ENCODE measurements at regions not wholly inside any gene's neighbourhood (a gene's known extent, or its start where the extent isn't known, plus 50 kb on each side); places are given as distances from the start of the nearest gene placed in this dataset.

- ChIA-PET POLR2A (no interaction called here), CTCF (no interaction called here)
- H3K4me1 ChIP-seq (ENCODE audit: control insufficient read depth in 1 of 2, extremely low read depth in 1 of 2, insufficient read depth in 2 of 2, low read length in 2 of 2) = no peaks in the 10 kb centered on the region
- peaks cover 13 to 42% (median 15%) of the 10 kb centered on the region in 3 donors for H3K4me1 Mint-ChIP-seq
- H3K27ac ChIP-seq (ENCODE audit: low read length) = no peak overlapping the region
- H3K4me3 Mint-ChIP-seq = no peak overlapping the region
- no peaks in the 10 kb centered on the region for H3K9me3 Mint-ChIP-seq
- H3K4me3 ChIP-seq (ENCODE audit: control insufficient read depth in 1 of 2, extremely low read depth in 1 of 2, low read length in 1 of 2) = no peak overlapping the region
- no peaks in the 10 kb centered on the region for H3K9me3 ChIP-seq
- H3K27me3 ChIP-seq (replicated peaks in 1 of 2; ENCODE audit: control insufficient read depth in 2 of 2, extremely low read depth in 1 of 2, insufficient read depth in 2 of 2, low read length in 1 of 2) = no peaks in the 10 kb centered on the region
- no peaks in the 10 kb centered on the region for H3K27me3 Mint-ChIP-seq
- ATAC-seq (replicated peaks in 1 of 4) = no peak
- H3K27ac Mint-ChIP-seq = no peak overlapping the region
- DNase-seq = no peak
- H3K36me3 ChIP-seq (ENCODE audit: control insufficient read depth in 2 of 2, extremely low read depth in 1 of 2, insufficient read depth in 1 of 2, low read length in 1 of 2) = peaks cover 0 to 4% of the 10 kb centered on the region in 2 donors
- H3K36me3 Mint-ChIP-seq = peaks cover 20% of the 10 kb centered on the region
These were observed 145.5 kb downstream of the MPP7 start for GRCh38 chr10:28157379-28157778.

GRCh38 chr10:28155726-28156125 lies 147.1 kb downstream of the MPP7 start:
- H3K27ac ChIP-seq (ENCODE audit: low read length) = no peak overlapping the region
- Mint-ChIP-seq H3K36me3 (peaks cover 19% of the 10 kb centered on the region), H3K27me3 (no peaks in the 10 kb centered on the region), H3K4me3 (no peak overlapping the region), H3K9me3 (no peaks in the 10 kb centered on the region), H3K27ac (no peak overlapping the region), H3K4me1 (peaks cover 15 to 39% (median 22%) of the 10 kb centered on the region in 3 donors)
- no peaks in the 10 kb centered on the region for H3K9me3 ChIP-seq
- CTCF ChIA-PET = no interaction called here
- no peak for DNase-seq
- WGBS (ENCODE audit: insufficient coverage) = no CpG with 5 or more reads among the region's 1 CpG
- no peaks in the 10 kb centered on the region for H3K4me1 ChIP-seq (ENCODE audit: control insufficient read depth in 1 of 2, extremely low read depth in 1 of 2, insufficient read depth in 2 of 2, low read length in 2 of 2)
- no peaks in the 10 kb centered on the region for H3K27me3 ChIP-seq (replicated peaks in 1 of 2; ENCODE audit: control insufficient read depth in 2 of 2, extremely low read depth in 1 of 2, insufficient read depth in 2 of 2, low read length in 1 of 2)
- H3K36me3 ChIP-seq (ENCODE audit: control insufficient read depth in 2 of 2, extremely low read depth in 1 of 2, insufficient read depth in 1 of 2, low read length in 1 of 2) = peaks cover 0 to 4% of the 10 kb centered on the region in 2 donors
- POLR2A ChIA-PET = interaction anchor here in 1 of 2 donors (0.5 kb wide), 1 partner anchor 79 kb away, joined by 9 read pairs; no protein-coding TSS in a partner anchor
- ATAC-seq (replicated peaks in 1 of 4) = no peak
- H3K4me3 ChIP-seq (ENCODE audit: control insufficient read depth in 1 of 2, extremely low read depth in 1 of 2, low read length in 1 of 2) = no peak overlapping the region

- POLR2A ChIA-PET = no interaction called here
- no peaks in the 10 kb centered on the region for H3K9me3 Mint-ChIP-seq
- ATAC-seq (replicated peaks in 1 of 4) = no peak
- no peak overlapping the region for H3K4me3 Mint-ChIP-seq
- Histone ChIP-seq H3K27me3 (replicated peaks in 1 of 2; ENCODE audit: control insufficient read depth in 2 of 2, extremely low read depth in 1 of 2, insufficient read depth in 2 of 2, low read length in 1 of 2) (no peaks in the 10 kb centered on the region), H3K4me3 (ENCODE audit: control insufficient read depth in 1 of 2, extremely low read depth in 1 of 2, low read length in 1 of 2) (no peak overlapping the region), H3K4me1 (ENCODE audit: control insufficient read depth in 1 of 2, extremely low read depth in 1 of 2, insufficient read depth in 2 of 2, low read length in 2 of 2) (no peaks in the 10 kb centered on the region), H3K36me3 (ENCODE audit: control insufficient read depth in 2 of 2, extremely low read depth in 1 of 2, insufficient read depth in 1 of 2, low read length in 1 of 2) (peaks cover 4 to 21% of the 10 kb centered on the region in 2 donors), H3K27ac (ENCODE audit: low read length) (no peak overlapping the region), H3K9me3 (no peaks in the 10 kb centered on the region)
- H3K36me3 Mint-ChIP-seq = peaks cover 22% of the 10 kb centered on the region
- no peaks in the 10 kb centered on the region for H3K27me3 Mint-ChIP-seq
- H3K4me1 Mint-ChIP-seq = peaks cover 4 to 22% (median 21%) of the 10 kb centered on the region in 3 donors
- WGBS (ENCODE audit: insufficient coverage) = no CpG with 5 or more reads among the region's 3 CpGs
- DNase-seq = no peak
- CTCF ChIA-PET = no interaction called here
- no peak overlapping the region for H3K27ac Mint-ChIP-seq
These were observed 151.2 kb downstream of the MPP7 start for GRCh38 chr10:28151636-28152035.

GRCh38 chr10:28149746-28150145 lies 150.9 kb upstream of the ODAD2 start:
- Mint-ChIP-seq H3K9me3 (no peaks in the 10 kb centered on the region), H3K4me3 (no peak overlapping the region), H3K27me3 (no peaks in the 10 kb centered on the region), H3K4me1 (peaks cover 1 to 14% (median 11%) of the 10 kb centered on the region in 3 donors), H3K27ac (no peak overlapping the region), H3K36me3 (peaks cover 28% of the 10 kb centered on the region)
- H3K9me3 ChIP-seq = no peaks in the 10 kb centered on the region
- H3K4me3 ChIP-seq (ENCODE audit: control insufficient read depth in 1 of 2, extremely low read depth in 1 of 2, low read length in 1 of 2) = no peak overlapping the region
- 100% methylated on average over 1 of the region's 7 CpGs for WGBS (ENCODE audit: insufficient coverage)
- DNase-seq (no peak), ATAC-seq (replicated peaks in 1 of 4) (no peak)
- ChIA-PET POLR2A (no interaction called here), CTCF (interaction anchor here (0.6 to 1.0 kb wide), 4 partner anchors 10 to 471 kb away, joined by 4 to 16 read pairs (median 5); no protein-coding TSS in a partner anchor)
- H3K27me3 ChIP-seq (replicated peaks in 1 of 2; ENCODE audit: control insufficient read depth in 2 of 2, extremely low read depth in 1 of 2, insufficient read depth in 2 of 2, low read length in 1 of 2) = no peaks in the 10 kb centered on the region
- H3K4me1 ChIP-seq (ENCODE audit: control insufficient read depth in 1 of 2, extremely low read depth in 1 of 2, insufficient read depth in 2 of 2, low read length in 2 of 2) = no peaks in the 10 kb centered on the region
- H3K36me3 ChIP-seq (ENCODE audit: control insufficient read depth in 2 of 2, extremely low read depth in 1 of 2, insufficient read depth in 1 of 2, low read length in 1 of 2) = peaks cover 4 to 21% of the 10 kb centered on the region in 2 donors
- H3K27ac ChIP-seq (ENCODE audit: low read length) = no peak overlapping the region

DNA sequence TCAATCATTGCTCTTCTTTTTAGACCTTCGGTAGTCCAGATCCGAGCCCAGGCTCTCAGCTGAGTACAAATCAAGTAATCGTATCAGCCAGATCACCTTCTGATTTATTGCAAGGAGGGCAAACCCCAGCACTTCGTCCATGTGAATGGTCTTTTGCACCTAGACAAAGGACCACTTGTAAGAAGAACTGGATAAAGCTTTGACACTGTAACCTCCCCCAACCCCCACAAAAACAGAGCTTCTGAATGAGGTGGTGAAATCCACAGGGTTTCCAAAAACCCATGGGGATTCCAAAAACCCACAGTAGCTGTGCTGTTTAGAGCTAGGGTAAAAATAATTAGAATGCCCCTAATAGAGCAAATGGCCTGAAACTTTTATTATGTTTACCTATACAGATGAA lies 148.8 kb upstream of the ODAD2 start:
- no peak overlapping the region for H3K27ac Mint-ChIP-seq
- CTCF ChIA-PET = interaction anchor here in 1 of 2 donors (0.8 kb wide), 1 partner anchor 53 kb away, joined by 3 read pairs; no protein-coding TSS in a partner anchor

GRCh38 chr10:28139138-28139537 lies 140.3 kb upstream of the ODAD2 start:
- ChIA-PET CTCF (interaction anchor here in 1 of 2 donors (0.6 kb wide), 1 partner anchor 908 kb away, joined by 5 read pairs; no protein-coding TSS in a partner anchor), POLR2A (interaction anchor here (0.6 to 0.7 kb wide), 2 partner anchors 31 to 48 kb away, joined by 3 read pairs; no protein-coding TSS in a partner anchor)
- Mint-ChIP-seq H3K27me3 (no peaks in the 10 kb centered on the region), H3K36me3 (peaks cover 59% of the 10 kb centered on the region), H3K27ac (no peak overlapping the region), H3K4me1 (peaks cover 0 to 6% (median 0%) of the 10 kb centered on the region in 3 donors), H3K9me3 (peaks cover 11 to 33% (median 23%) of the 10 kb centered on the region in 3 donors), H3K4me3 (no peak overlapping the region)
- Histone ChIP-seq H3K4me3 (ENCODE audit: control insufficient read depth in 1 of 2, extremely low read depth in 1 of 2, low read length in 1 of 2) (no peak overlapping the region), H3K27me3 (replicated peaks in 1 of 2; ENCODE audit: control insufficient read depth in 2 of 2, extremely low read depth in 1 of 2, insufficient read depth in 2 of 2, low read length in 1 of 2) (no peaks in the 10 kb centered on the region), H3K36me3 (ENCODE audit: control insufficient read depth in 2 of 2, extremely low read depth in 1 of 2, insufficient read depth in 1 of 2, low read length in 1 of 2) (no peaks in the 10 kb centered on the region), H3K27ac (ENCODE audit: low read length) (no peak overlapping the region), H3K9me3 (peaks cover 15% of the 10 kb centered on the region), H3K4me1 (ENCODE audit: control insufficient read depth in 1 of 2, extremely low read depth in 1 of 2, insufficient read depth in 2 of 2, low read length in 2 of 2) (no peaks in the 10 kb centered on the region)
- ATAC-seq (replicated peaks in 1 of 4) = no peak
- WGBS (ENCODE audit: insufficient coverage) = no CpG with 5 or more reads among the region's 2 CpGs
- no peak for DNase-seq

More for the DNA sequence above, 148.8 kb upstream of the ODAD2 start:
- peaks cover 36% of the 10 kb centered on the region for H3K36me3 Mint-ChIP-seq
- Histone ChIP-seq H3K27ac (ENCODE audit: low read length) (no peak overlapping the region), H3K9me3 (no peaks in the 10 kb centered on the region), H3K36me3 (ENCODE audit: control insufficient read depth in 2 of 2, extremely low read depth in 1 of 2, insufficient read depth in 1 of 2, low read length in 1 of 2) (peaks cover 0 to 21% of the 10 kb centered on the region in 2 donors), H3K4me1 (ENCODE audit: control insufficient read depth in 1 of 2, extremely low read depth in 1 of 2, insufficient read depth in 2 of 2, low read length in 2 of 2) (no peaks in the 10 kb centered on the region), H3K27me3 (replicated peaks in 1 of 2; ENCODE audit: control insufficient read depth in 2 of 2, extremely low read depth in 1 of 2, insufficient read depth in 2 of 2, low read length in 1 of 2) (no peaks in the 10 kb centered on the region), H3K4me3 (ENCODE audit: control insufficient read depth in 1 of 2, extremely low read depth in 1 of 2, low read length in 1 of 2) (no peak overlapping the region)
- H3K9me3 Mint-ChIP-seq = no peaks in the 10 kb centered on the region
- 95% methylated on average over 3 of the region's 4 CpGs for WGBS (ENCODE audit: insufficient coverage)
- ATAC-seq (replicated peaks in 1 of 4) (no peak), DNase-seq (no peak)
- H3K4me3 Mint-ChIP-seq = no peak overlapping the region
- POLR2A ChIA-PET = no interaction called here
- H3K27me3 Mint-ChIP-seq = no peaks in the 10 kb centered on the region
- H3K4me1 Mint-ChIP-seq = peaks cover 0 to 9% (median 5%) of the 10 kb centered on the region in 3 donors

All from T-cell (primary cell).